NCI-H460 (cell line): ENCODE measurements at regions not wholly inside any gene's neighbourhood (a gene's known extent, or its start where the extent isn't known, plus 50 kb on each side); places are given as distances from the start of the nearest gene placed in this dataset.

Experiments used
- DNase-seq: peaks from one replicate; pipeline ENCODE4 v3.0.0-alpha.2; 2016; ENCODE audit warnings: low read depth; ENCODE audit errors: extremely low read depth

DNA sequence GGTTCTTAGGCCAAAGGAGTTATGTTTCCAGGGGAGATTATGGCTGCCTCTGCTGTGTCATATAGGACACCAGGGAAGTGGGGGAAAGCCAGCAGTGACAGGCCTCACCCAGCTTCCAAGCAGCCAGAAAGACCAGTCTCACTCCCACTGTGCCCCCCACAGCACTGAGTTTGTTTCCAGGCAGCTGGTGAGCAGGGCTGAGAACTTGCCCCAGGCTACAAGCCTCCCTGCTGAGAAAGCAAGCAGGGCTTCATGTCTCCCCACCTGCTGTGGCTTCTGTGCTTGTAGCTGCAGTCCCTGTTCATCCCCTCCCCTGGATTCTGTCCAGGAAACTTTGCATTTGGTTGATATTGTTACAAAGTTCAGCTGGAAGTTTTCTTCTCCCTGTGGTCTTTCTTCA, 376.3 kb downstream of the PDCD6IP start:
- no peak for DNase-seq

GRCh38 chr3:34175636-34176176, 377.3 kb downstream of the PDCD6IP start:
- DNase-seq = no peak

DNA sequence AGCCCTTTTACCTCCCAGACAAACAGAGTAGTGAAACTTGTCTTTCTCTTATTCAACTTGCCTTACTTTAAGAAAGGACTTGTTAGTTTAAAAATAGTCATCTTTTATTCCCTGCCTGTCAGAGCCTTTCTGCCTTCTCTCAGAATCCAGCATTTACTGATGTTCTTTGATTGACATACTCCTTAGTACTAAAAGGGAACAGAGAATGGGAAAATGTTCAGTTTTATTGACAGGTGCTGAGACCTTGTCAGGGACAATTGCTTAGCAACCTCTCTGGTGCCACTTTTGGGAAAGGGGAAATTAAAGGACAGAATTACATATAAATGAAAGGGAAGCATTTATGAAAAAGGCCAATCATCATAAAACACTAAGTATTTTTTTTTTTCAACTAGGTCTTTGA, 378.3 kb downstream of the PDCD6IP start:
- DNase-seq = no peak

GRCh38 chr3:34178415-34178814, 380.0 kb downstream of the PDCD6IP start:
- no peak for DNase-seq

GRCh38 chr3:34179716-34180115, 381.3 kb downstream of the PDCD6IP start:
- DNase-seq = no peak

GRCh38 chr3:34180532-34180931, 382.1 kb downstream of the PDCD6IP start:
- DNase-seq = no peak

DNA sequence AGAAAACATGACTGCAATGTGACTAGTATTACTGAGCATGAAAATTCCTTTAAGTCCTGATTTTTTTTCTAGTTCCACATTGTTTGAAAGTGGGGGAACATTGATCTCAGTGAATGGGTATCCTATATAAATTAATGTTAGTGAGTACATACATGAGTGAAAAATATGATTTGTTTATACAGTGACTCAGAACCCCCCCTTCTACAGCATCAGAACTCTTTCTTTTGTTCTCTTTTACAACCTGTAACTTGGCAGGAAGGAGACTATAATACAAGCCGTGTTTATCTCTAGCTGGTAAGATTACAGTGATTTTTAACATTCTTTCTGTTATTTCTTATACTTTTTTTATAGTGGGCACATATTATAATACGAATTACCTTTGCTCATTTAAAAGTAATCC, 384.7 kb downstream of the PDCD6IP start:
- no peak for DNase-seq

- DNase-seq = no peak
Observed at GRCh38 chr3:34183611-34184340, 385.3 kb downstream of the PDCD6IP start.

DNA sequence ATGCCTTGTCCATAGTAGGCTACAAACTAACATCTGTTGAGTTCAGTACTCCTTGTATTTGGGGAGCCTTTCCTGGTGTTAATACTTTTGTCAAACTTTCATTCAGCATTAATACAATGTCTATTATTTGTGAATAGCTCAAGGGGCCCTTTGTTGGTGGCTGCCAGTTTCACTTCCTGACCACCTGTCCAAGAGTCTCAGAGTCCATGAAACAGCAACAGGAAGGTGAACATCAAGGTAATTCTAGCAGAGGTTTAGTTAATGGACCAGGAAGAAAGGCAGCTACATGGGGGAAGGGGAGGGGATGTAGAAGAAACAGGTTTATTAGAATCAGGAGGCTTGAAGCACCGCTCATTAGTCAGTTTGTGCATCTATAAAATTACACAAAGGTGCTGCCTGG, 386.9 kb downstream of the PDCD6IP start:
- DNase-seq = no peak

DNA sequence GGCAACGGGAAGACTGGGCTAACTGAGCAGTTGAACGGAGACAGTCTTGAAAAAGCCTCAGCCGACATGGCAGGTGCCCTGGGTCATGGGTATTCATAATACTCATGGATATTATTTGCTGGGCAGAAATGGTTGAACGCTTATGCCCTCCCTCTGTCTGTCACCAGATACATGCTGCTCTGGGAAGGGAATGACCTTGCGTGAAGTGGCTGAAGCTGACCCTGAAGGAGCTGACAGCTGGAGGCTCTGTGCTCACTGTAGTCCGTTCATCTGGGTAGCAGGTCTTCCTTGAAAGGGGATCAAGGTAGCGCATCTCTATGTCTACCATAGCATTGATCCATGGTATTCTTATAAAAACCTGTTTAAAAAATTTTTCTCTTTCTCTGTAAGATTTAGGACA, 390.7 kb downstream of the PDCD6IP start:
- DNase-seq = no peak

DNA sequence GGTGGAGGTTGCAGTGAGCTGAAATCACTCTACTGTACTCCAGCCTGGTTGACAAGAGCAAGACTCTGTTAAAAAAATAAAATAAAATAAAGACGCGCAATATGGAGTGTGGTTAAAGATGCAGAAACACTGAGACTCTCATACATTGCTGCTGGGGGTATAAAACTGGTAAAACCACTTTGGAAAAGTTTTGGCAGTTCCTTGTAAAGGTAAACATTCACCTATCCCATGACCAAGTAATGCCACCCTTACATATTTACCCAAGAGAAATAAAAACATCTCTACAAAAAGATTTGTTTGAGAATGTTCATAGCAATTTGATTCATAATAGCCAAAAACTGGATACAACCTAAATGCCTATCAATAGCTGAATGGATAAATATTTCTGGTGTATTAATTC, 398.5 kb downstream of the PDCD6IP start:
- DNase-seq = no peak

- DNase-seq = no peak
Observed at GRCh38 chr3:34198309-34198708, 399.9 kb downstream of the PDCD6IP start.

DNA sequence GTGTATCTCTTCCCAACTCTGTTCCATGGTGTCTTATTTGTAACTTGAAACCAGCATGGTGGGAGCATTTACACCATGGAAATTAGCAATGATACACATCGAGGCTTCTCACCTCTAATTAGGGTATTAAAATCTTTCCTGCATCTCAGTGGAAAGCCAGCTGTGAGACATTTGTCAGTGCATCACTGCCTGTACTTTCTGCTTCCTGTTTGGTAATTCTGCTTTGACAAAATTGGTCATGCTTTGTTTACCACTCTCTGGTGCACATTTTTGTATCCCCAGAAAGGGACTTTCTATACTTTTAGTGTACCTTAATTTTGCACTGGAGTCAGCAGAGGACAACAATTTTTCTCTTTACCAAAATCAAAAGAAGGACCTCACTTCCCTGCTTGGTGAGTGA, 402.1 kb downstream of the PDCD6IP start:
- DNase-seq = no peak

GRCh38 chr3:34202975-34203374, 404.5 kb downstream of the PDCD6IP start:
- no peak for DNase-seq

GRCh38 chr3:34203386-34203785, 405.0 kb downstream of the PDCD6IP start:
- DNase-seq = no peak

GRCh38 chr3:34207002-34207401, 408.6 kb downstream of the PDCD6IP start:
- DNase-seq = no peak

GRCh38 chr3:34207806-34208205, 409.4 kb downstream of the PDCD6IP start:
- DNase-seq = no peak

- no peak for DNase-seq
Observed at GRCh38 chr3:34212175-34212574, 413.7 kb downstream of the PDCD6IP start.

- DNase-seq = no peak
Observed at GRCh38 chr3:34212656-34213055, 414.2 kb downstream of the PDCD6IP start.

DNA sequence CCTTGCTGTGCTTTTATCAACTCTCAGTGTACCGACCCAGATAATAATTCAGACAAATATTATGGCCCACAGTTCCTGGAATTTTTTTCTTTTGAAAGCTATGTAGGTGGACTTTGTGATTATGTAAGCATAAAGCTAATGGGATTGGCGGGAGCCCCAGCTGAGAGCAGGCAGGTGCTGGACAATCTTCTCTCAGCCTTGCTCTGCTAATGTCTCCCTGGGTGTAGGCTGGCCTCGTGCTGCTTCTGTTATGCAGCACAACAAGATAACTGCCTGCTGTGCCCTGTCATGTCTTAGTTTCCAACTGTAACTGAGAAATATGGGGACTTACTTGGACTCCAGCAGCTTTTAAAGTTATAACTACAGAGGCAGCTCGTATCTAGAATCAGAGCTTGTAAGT, 415.0 kb downstream of the PDCD6IP start:
- DNase-seq = no peak

DNA sequence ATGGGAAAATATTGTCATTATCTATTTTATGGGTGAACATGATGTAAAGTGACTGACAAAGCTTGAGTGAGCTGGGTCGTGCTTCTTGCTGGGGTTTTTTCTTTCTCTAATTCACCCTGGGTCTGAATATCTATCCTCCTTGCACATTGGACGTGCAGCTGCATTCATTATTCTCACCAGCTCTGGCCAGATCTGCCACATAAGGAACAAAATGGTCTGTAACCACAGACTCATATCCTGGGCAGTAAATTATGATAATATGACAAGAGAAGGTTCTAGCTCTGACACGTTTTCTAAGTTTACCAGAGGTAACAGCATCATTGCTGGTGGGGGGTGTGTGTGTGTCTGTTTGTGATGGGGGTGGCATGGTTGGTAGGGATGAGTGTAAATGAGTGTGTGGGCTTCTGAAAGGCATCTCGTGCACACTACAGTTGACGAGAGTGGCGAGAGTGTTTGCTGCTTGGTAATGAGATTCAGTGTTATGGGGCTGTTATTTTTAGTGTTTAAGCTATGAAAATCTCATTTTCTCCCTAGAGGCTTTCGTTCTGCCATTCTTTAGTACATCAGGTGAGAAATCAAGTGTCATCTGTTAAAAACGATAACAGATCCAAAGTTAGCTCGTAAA, 418.4 kb downstream of the PDCD6IP start:
- DNase-seq = no peak

- no peak for DNase-seq
Observed at GRCh38 chr3:34218706-34219385, 420.4 kb downstream of the PDCD6IP start.
